Stimulated activated naive CD8-positive, alpha-beta T cell treated with anti-CD3 and anti-CD28 coated beads, Interleukin-15, amount 100 ng/mL, for 72 hours (primary cell): ENCODE measurements at regions not wholly inside any gene's neighbourhood (a gene's known extent, or its start where the extent isn't known, plus 50 kb on each side); places are given as distances from the start of the nearest gene placed in this dataset.
A peak's percentile ranks its signal among the peaks of the same experiment; 100 is the strongest.
"Not testable (repeated sequence)": the region's sequence is repeated elsewhere in the genome, so short reads cannot be mapped to it uniquely, and the experiment has no call there.

Source experiments
- ATAC-seq: fragments of 150-1000 bp; cut with Tn5 transposase; 2 replicates; pipeline ENCODE4 v1.10.0; 2021; ENCODE audit warnings: mild to moderate bottlenecking, moderate library complexity
- DNase-seq, 2 donors: peaks; one replicate each; pipeline ENCODE4 v3.0.0; 2021 to 2022
- H3K27ac Mint-ChIP-seq, 2 donors: one replicate each; pipeline ENCODE4 v1.8.0; 2022; ENCODE audit warnings: mild to moderate bottlenecking in 2 of 2, mixed read lengths in 2 of 2, moderate library complexity in 2 of 2
- H3K27me3 Mint-ChIP-seq: one replicate; pipeline ENCODE4 v1.8.0; 2022; ENCODE audit warnings: mixed read lengths
- H3K4me1 Mint-ChIP-seq: one replicate; pipeline ENCODE4 v1.8.0; 2022; ENCODE audit warnings: mild to moderate bottlenecking, mixed read lengths
- H3K4me3 Mint-ChIP-seq, 2 donors: one replicate each; pipeline ENCODE4 v1.8.0; 2022; ENCODE audit warnings: mild to moderate bottlenecking in 2 of 2, mixed read lengths in 2 of 2, moderate library complexity in 1 of 2
- H3K9me3 Mint-ChIP-seq, 2 donors: one replicate each; pipeline ENCODE4 v1.8.0; 2022; ENCODE audit warnings: mixed read lengths in 2 of 2

DNA sequence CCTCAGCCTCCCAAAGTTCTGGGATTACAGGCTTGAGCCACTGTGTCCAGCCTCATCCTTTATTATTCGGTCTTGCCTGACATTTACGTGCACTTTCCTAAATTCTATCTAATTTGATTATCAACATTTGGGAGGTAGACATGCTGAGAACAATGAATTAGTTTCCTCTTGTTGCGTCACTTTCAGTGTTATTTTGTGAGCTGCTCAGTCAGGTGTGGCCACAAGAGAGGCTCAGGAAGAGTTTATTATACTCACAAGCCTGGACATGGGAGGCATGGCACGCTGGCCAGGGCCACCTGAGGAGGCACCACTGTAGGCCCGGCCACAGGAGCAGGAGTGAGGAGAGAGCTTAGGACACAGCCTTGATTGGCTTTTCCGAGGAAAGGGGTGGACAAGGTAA is 59.7 kb upstream of the RBFOX2 start:
- ATAC-seq: no peak
- Mint-ChIP-seq H3K4me3 (no peak overlapping the region), H3K27ac (peak overlapping the region in 1 of 2 donors; percentile 11), H3K4me1 (peaks cover 9% of the 10 kb centered on the region), H3K9me3 (no peaks in the 10 kb centered on the region), H3K27me3 (no peaks in the 10 kb centered on the region)
- no peak for DNase-seq

- Mint-ChIP-seq H3K27ac (no peak overlapping the region), H3K9me3 (no peaks in the 10 kb centered on the region)
Observed at GRCh38 chr22:36087784-36088183, 59.2 kb upstream of the RBFOX2 start.

DNA sequence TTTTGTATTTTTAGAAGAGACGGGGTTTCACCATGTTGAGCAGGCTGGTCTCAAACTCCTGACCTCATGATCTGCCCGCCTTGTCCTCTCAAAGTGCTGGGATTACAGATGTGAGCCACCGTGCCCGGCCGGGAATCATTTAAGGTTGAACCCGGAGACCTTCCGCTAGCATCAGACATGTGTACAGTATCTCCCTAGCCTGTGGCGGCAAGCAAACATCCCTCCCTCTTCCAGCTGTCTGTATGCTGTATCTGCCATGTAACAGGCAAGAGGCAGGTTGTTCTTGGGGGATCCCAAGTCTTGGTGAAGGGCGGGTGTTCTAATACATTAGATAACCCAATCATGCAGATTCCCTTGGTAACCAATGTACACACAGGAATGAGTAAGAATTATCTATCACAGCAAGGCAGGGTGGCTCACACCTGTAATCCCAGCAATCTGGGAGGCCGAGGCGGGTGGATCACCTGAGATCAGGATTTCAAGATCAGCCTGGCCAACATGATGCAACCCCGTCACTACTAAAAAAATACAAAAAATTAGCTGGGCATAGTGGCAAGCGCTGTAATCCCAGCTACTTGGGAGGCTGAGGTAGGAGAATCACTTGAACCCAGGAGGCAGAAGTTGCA is 58.1 kb upstream of the RBFOX2 start:
- Mint-ChIP-seq H3K4me3 (no peak overlapping the region), H3K27me3 (no peaks in the 10 kb centered on the region), H3K9me3 (no peaks in the 10 kb centered on the region), H3K27ac (peak overlapping the region in 1 of 2 donors; percentile 49), H3K4me1 (peaks cover 9% of the 10 kb centered on the region)
- DNase-seq: no peak
- ATAC-seq: no peak

More at GRCh38 chr22:36087784-36088183, 59.2 kb upstream of the RBFOX2 start:
- no peak for ATAC-seq
- no peak overlapping the region for H3K4me3 Mint-ChIP-seq
- DNase-seq: no peak
- H3K27me3 Mint-ChIP-seq: no peaks in the 10 kb centered on the region
- H3K4me1 Mint-ChIP-seq: peaks cover 9% of the 10 kb centered on the region

GRCh38 chr22:36086170-36086490 is 57.5 kb upstream of the RBFOX2 start:
- ATAC-seq (no peak), DNase-seq (no peak)
- no peak overlapping the region for H3K27ac Mint-ChIP-seq
- H3K27me3 Mint-ChIP-seq: no peaks in the 10 kb centered on the region
- no peaks in the 10 kb centered on the region for H3K9me3 Mint-ChIP-seq
- H3K4me1 Mint-ChIP-seq: peaks cover 9% of the 10 kb centered on the region
- no peak overlapping the region for H3K4me3 Mint-ChIP-seq

- Mint-ChIP-seq H3K4me3 (no peak overlapping the region), H3K27me3 (no peaks in the 10 kb centered on the region), H3K9me3 (no peaks in the 10 kb centered on the region), H3K27ac (no peak overlapping the region), H3K4me1 (peaks cover 9% of the 10 kb centered on the region)
- ATAC-seq: no peak
- no peak for DNase-seq
Observed at GRCh38 chr22:36085476-36086169, 57.0 kb upstream of the RBFOX2 start.

DNA sequence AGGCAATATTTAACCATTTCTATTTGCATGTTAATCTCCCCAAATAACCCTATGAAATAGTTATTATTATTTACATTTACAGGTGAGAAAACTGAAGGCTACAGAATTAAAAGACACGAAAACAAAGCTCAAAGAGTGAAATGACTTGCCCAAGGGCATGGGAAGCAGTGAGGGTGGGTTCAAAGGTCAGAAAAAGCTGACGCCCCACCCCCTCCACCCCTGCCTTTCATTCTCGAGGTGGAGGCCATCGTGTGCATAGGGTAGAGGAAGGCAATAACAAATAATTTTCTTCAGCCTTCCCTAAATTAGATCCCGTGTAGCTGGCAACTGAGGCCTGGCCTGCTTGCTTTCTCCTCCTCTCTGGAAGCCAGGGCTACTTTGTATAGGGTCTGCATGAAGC is 56.1 kb upstream of the RBFOX2 start:
- DNase-seq (no peak), ATAC-seq (no peak)
- H3K27ac Mint-ChIP-seq: no peak overlapping the region
- no peak overlapping the region for H3K4me3 Mint-ChIP-seq
- no peaks in the 10 kb centered on the region for H3K27me3 Mint-ChIP-seq
- H3K4me1 Mint-ChIP-seq: peaks cover 9% of the 10 kb centered on the region
- no peaks in the 10 kb centered on the region for H3K9me3 Mint-ChIP-seq

DNA sequence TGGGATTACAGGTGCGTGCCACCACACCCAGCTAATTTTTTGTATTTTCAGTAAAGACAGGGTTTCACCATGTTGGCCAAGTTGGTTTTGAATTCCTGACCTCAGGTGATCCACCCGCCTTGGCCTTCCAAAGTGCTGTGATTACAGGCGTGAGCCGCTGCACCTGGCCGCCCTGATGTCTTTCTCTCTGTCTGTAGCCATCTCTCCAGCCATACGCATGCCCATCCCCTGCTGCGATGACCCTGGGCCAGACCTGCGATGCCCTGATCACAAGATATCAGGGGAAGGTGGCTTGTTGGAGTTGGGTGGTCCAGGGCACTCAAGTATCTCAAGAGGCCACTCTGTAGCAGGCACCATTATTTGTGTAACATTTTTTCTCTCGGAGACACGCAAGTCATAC is 54.4 kb upstream of the RBFOX2 start:
- no peak for ATAC-seq
- no peaks in the 10 kb centered on the region for H3K9me3 Mint-ChIP-seq
- H3K27ac Mint-ChIP-seq: no peak overlapping the region
- H3K4me1 Mint-ChIP-seq: peaks cover 9% of the 10 kb centered on the region
- no peak for DNase-seq
- H3K4me3 Mint-ChIP-seq: no peak overlapping the region
- H3K27me3 Mint-ChIP-seq: no peaks in the 10 kb centered on the region

DNA sequence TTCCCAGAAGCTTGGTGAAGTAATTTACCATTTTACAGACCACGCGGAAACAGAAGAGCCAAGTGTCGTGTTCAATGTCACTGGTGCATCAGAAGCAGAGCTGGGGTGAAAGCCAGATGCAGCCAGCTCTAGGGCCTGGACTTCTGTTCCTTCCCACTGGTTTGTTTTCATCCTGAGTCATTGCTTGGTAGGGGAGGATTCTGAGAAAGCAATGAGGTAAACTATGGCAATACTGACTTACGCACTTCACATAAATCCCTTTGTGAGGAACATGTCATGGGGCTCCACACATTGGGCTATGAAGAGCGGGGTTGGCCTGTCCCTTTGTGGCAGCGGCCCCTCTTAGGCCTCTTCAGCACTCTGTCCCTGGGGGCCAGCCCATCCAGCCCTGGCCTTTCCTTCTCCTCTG is 52.4 kb upstream of the RBFOX2 start:
- Mint-ChIP-seq H3K4me3 (no peak overlapping the region), H3K27me3 (no peaks in the 10 kb centered on the region), H3K4me1 (peaks cover 9% of the 10 kb centered on the region), H3K27ac (peak overlapping the region in 1 of 2 donors; percentile 27), H3K9me3 (no peaks in the 10 kb centered on the region)
- ATAC-seq (no peak), DNase-seq (no peak)

- ATAC-seq, DNase-seq, H3K27ac Mint-ChIP-seq, H3K9me3 Mint-ChIP-seq, H3K4me1 Mint-ChIP-seq, H3K27me3 Mint-ChIP-seq, H3K4me3 Mint-ChIP-seq: not testable (repeated sequence)
Observed at GRCh38 chr22:36080281-36080680, 51.7 kb upstream of the RBFOX2 start.

DNA sequence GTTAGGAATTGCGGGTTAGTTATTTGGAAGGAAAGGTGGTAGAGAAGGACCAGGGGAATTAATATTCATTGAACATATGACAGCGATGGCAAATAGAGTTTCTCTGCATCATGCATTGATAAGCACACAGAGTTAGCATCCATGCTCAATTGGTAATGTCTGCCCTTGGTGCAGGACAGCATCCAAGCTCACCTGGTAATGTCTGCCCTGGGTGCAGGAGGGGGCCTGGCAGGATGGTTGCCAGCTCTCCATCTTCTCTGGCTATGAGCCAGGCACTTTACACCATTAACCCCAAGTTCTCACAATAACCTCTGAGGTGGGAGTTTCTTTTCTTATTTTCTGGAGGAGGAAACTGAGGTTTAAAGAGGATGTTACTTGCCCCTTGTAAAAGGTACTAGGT is 50.4 kb upstream of the RBFOX2 start:
- no peak for ATAC-seq
- H3K27me3 Mint-ChIP-seq: no peaks in the 10 kb centered on the region
- peaks cover 3% of the 10 kb centered on the region for H3K4me1 Mint-ChIP-seq
- no peak for DNase-seq
- H3K4me3 Mint-ChIP-seq: no peak overlapping the region
- no peaks in the 10 kb centered on the region for H3K9me3 Mint-ChIP-seq
- no peak overlapping the region for H3K27ac Mint-ChIP-seq
